ENCODE measurements at regions not wholly inside any gene's neighbourhood (a gene's known extent, or its start where the extent isn't known, plus 50 kb on each side); places are given as distances from the start of the nearest gene placed in this dataset.

DNA sequence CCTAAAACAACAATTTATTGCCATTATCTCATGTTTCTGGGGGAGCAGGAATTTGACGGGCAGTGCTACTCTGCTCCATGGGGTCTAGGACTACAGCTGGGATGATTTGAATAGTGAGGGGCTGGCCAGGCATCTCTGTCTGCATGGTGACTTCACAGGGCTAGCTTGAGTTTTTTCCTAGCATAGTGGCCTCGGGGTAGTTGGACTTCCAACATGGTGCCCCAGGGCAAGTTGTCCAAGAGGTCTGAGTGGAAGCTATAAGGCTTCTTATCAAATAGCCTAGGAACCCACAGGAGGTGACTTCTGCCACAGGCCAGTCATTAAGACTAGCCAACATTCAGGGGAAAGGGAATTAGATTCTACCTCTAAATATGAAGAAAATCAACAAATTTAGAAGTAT lies 92.0 kb upstream of the WLS start:
- no peaks in the 10 kb centered on the region for H3K27me3 Mint-ChIP-seq
- peaks cover 2% of the 10 kb centered on the region for H3K9me3 Mint-ChIP-seq
- no peak overlapping the region for H3K27ac Mint-ChIP-seq
- DNase-seq (ENCODE audit: low spot score in 2 of 2) (no peak), ATAC-seq (ENCODE audit: low read depth) (no peak)
- no peaks in the 10 kb centered on the region for H3K36me3 Mint-ChIP-seq
- H3K4me3 Mint-ChIP-seq = no peak overlapping the region
- H3K4me1 Mint-ChIP-seq = no peaks in the 10 kb centered on the region

GRCh38 chr1:68322837-68323687 lies 90.7 kb upstream of the WLS start:
- H3K36me3 Mint-ChIP-seq = no peaks in the 10 kb centered on the region
- DNase-seq (ENCODE audit: low spot score in 2 of 2) (no peak), ATAC-seq (ENCODE audit: low read depth) (no peak)
- H3K4me1 Mint-ChIP-seq = no peaks in the 10 kb centered on the region
- no peak overlapping the region for H3K4me3 Mint-ChIP-seq
- no peaks in the 10 kb centered on the region for H3K27me3 Mint-ChIP-seq
- H3K9me3 Mint-ChIP-seq = peaks cover 2% of the 10 kb centered on the region
- no peak overlapping the region for H3K27ac Mint-ChIP-seq

GRCh38 chr1:68322096-68322495 lies 89.8 kb upstream of the WLS start:
- Mint-ChIP-seq H3K27ac (no peak overlapping the region), H3K27me3 (no peaks in the 10 kb centered on the region), H3K36me3 (no peaks in the 10 kb centered on the region), H3K4me1 (no peaks in the 10 kb centered on the region), H3K9me3 (peaks cover 2% of the 10 kb centered on the region), H3K4me3 (no peak overlapping the region)
- DNase-seq (ENCODE audit: low spot score in 2 of 2) (no peak), ATAC-seq (ENCODE audit: low read depth) (no peak)

GRCh38 chr1:68321084-68321685 lies 88.9 kb upstream of the WLS start:
- DNase-seq (ENCODE audit: low spot score in 2 of 2) (no peak), ATAC-seq (ENCODE audit: low read depth) (no peak)
- Mint-ChIP-seq H3K36me3 (no peaks in the 10 kb centered on the region), H3K4me1 (no peaks in the 10 kb centered on the region), H3K4me3 (no peak overlapping the region), H3K27me3 (no peaks in the 10 kb centered on the region), H3K9me3 (peaks cover 2% of the 10 kb centered on the region), H3K27ac (no peak overlapping the region)

GRCh38 chr1:68320349-68320748 lies 88.0 kb upstream of the WLS start:
- Mint-ChIP-seq H3K9me3 (peaks cover 2% of the 10 kb centered on the region), H3K27ac (no peak overlapping the region), H3K27me3 (no peaks in the 10 kb centered on the region), H3K36me3 (no peaks in the 10 kb centered on the region), H3K4me3 (no peak overlapping the region), H3K4me1 (no peaks in the 10 kb centered on the region)
- no peak for DNase-seq (ENCODE audit: low spot score in 2 of 2)
- no peak for ATAC-seq (ENCODE audit: low read depth)

DNA sequence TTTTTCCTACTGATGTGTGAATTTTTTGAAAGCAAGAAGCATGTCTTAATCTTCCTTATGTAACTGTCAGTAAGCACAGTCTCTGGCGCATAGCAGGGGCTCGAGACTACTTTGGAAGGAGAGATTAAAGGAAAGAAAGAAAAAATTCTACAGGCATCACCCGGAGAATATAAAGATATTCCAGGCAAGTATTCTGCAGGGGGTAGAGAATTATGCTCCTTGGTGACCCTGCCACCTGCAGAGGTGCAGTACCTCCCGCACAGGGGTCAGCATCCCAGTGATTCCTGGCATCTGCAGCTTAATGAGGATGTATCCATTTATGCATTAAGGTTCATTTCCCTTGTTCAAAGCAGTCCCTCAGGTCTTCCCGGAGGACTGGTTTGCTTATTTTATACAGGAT lies 87.6 kb upstream of the WLS start:
- no peaks in the 10 kb centered on the region for H3K27me3 Mint-ChIP-seq
- no peaks in the 10 kb centered on the region for H3K9me3 Mint-ChIP-seq
- H3K36me3 Mint-ChIP-seq = no peaks in the 10 kb centered on the region
- ATAC-seq (ENCODE audit: low read depth) (no peak), DNase-seq (ENCODE audit: low spot score in 2 of 2) (no peak)
- no peak overlapping the region for H3K27ac Mint-ChIP-seq
- no peak overlapping the region for H3K4me3 Mint-ChIP-seq
- H3K4me1 Mint-ChIP-seq = no peaks in the 10 kb centered on the region

DNA sequence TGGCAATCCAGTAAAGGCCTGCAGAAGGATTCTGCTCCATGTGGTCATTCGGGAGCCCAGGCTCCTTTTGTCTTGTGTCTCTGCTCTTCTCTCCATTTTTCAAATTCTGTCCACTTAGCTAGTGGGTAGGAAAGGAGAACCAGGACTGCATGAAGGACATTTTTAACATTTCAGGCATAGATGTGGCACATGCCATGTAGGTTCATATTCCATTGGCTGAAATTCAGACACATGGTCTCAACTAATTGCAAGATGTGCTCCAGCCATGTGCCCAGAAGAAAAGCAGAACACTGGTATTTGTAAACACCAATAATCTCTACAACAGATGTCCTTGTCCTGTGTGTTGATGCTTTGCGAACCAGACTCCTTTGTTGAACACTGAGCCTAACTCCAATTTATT lies 85.2 kb upstream of the WLS start:
- DNase-seq (ENCODE audit: low spot score in 2 of 2) (no peak), ATAC-seq (ENCODE audit: low read depth) (no peak)
- Mint-ChIP-seq H3K4me3 (no peak overlapping the region), H3K9me3 (no peaks in the 10 kb centered on the region), H3K36me3 (no peaks in the 10 kb centered on the region), H3K27ac (no peak overlapping the region), H3K4me1 (no peaks in the 10 kb centered on the region), H3K27me3 (no peaks in the 10 kb centered on the region)

DNA sequence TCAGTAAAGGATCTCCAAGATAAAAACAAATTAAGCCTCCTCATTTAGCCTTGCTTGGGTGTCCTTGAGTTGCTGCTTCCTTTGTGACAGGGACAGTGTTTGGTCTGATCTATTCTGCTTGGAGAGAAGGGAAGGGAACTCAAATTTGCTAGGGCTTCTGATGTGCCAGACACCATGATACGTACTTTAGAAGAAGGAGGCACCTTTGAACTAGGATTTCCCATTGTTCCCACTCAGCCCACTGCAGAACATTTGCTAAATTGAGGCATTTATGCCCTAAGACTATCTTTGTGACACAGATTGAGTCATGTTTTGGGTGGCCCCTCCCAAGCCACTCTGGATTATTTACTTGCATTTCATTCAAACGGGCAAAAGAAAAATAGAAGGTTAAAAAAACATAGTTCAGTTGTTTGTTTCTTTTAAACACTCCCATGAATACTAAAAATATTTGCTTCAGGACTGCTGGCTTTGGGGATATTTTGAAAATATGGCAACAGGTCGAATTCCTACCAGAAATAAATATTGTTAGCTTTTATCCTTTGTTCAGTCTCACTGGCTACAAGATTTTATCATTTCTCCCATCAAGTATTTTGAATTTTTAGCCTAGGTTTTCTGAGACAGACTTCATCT lies 81.9 kb upstream of the WLS start:
- DNase-seq (ENCODE audit: low spot score in 2 of 2) = no peak
- ATAC-seq (ENCODE audit: low read depth) = no peak
- no peaks in the 10 kb centered on the region for H3K4me1 Mint-ChIP-seq
- no peak overlapping the region for H3K27ac Mint-ChIP-seq
- H3K36me3 Mint-ChIP-seq = no peaks in the 10 kb centered on the region
- H3K27me3 Mint-ChIP-seq = no peaks in the 10 kb centered on the region
- no peak overlapping the region for H3K4me3 Mint-ChIP-seq
- H3K9me3 Mint-ChIP-seq = no peaks in the 10 kb centered on the region

GRCh38 chr1:68313735-68314134 lies 81.4 kb upstream of the WLS start:
- Mint-ChIP-seq H3K9me3 (no peaks in the 10 kb centered on the region), H3K27me3 (no peaks in the 10 kb centered on the region), H3K4me3 (no peak overlapping the region), H3K27ac (no peak overlapping the region), H3K4me1 (no peaks in the 10 kb centered on the region), H3K36me3 (no peaks in the 10 kb centered on the region)
- DNase-seq (ENCODE audit: low spot score in 2 of 2) (no peak), ATAC-seq (ENCODE audit: low read depth) (no peak)

DNA sequence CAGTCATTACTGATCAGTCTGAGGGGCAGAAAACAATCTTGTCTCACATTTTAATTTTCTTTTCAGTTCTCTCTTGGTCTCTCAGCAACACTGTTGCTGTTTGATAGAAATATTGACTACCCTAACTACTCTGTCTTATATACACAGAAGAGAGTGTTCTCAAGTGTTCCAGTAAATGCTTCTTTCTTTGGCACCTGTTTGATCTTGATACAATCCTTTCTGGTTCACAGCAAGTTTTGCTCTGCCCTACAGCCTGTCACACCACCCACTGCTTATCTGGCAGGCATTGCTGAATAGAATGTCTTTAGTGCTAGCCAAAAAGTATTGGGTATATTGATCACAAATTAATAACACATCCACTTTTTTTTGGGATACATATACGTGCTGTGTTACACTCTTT lies 75.7 kb upstream of the WLS start:
- H3K4me1 Mint-ChIP-seq = no peaks in the 10 kb centered on the region
- DNase-seq (ENCODE audit: low spot score in 2 of 2) (no peak), ATAC-seq (ENCODE audit: low read depth) (no peak)
- H3K4me3 Mint-ChIP-seq = no peak overlapping the region
- H3K9me3 Mint-ChIP-seq = no peaks in the 10 kb centered on the region
- no peaks in the 10 kb centered on the region for H3K27me3 Mint-ChIP-seq
- H3K27ac Mint-ChIP-seq = no peak overlapping the region
- no peaks in the 10 kb centered on the region for H3K36me3 Mint-ChIP-seq

DNA sequence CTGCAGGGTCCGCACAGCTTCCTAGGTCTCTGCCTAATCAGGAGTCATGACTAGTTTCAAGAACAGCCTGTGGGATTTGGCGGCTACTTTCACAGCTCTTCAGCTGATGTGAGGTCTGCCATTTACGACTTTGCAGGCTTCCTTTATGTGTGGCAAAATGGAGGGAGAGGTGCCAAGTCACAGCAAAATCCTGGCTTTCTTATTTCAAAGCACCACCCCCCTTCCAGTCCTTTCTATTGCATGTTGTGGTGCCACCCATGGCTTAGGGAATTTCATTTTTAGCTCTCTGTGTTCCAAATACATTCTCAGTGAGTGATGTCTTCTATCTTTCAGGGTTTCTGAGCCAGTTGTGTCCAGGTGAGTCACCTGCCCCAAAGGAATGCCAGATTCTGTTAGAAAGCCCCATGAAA lies 75.1 kb upstream of the WLS start:
- DNase-seq (ENCODE audit: low spot score in 2 of 2) = no peak
- ATAC-seq (ENCODE audit: low read depth) = no peak
- H3K4me1 Mint-ChIP-seq = no peaks in the 10 kb centered on the region
- no peaks in the 10 kb centered on the region for H3K27me3 Mint-ChIP-seq
- no peak overlapping the region for H3K4me3 Mint-ChIP-seq
- H3K9me3 Mint-ChIP-seq = no peaks in the 10 kb centered on the region
- no peaks in the 10 kb centered on the region for H3K36me3 Mint-ChIP-seq
- no peak overlapping the region for H3K27ac Mint-ChIP-seq

- no peaks in the 10 kb centered on the region for H3K36me3 Mint-ChIP-seq
- ATAC-seq (ENCODE audit: low read depth) = no peak
- H3K9me3 Mint-ChIP-seq = peaks cover 2% of the 10 kb centered on the region
- H3K4me1 Mint-ChIP-seq = no peaks in the 10 kb centered on the region
- H3K27ac Mint-ChIP-seq = no peak overlapping the region
- no peak for DNase-seq (ENCODE audit: low spot score in 2 of 2)
- no peak overlapping the region for H3K4me3 Mint-ChIP-seq
- peaks cover 6% of the 10 kb centered on the region for H3K27me3 Mint-ChIP-seq
Observed at GRCh38 chr1:68301471-68302001, 69.2 kb upstream of the WLS start.

GRCh38 chr1:68294367-68295066 lies 62.2 kb upstream of the WLS start:
- no peak overlapping the region for H3K27ac Mint-ChIP-seq
- no peak for ATAC-seq (ENCODE audit: low read depth)
- no peaks in the 10 kb centered on the region for H3K9me3 Mint-ChIP-seq

More at GRCh38 chr1:68294367-68295066, 62.2 kb upstream of the WLS start:
- no peak for DNase-seq (ENCODE audit: low spot score in 2 of 2)
- no peaks in the 10 kb centered on the region for H3K4me1 Mint-ChIP-seq
- no peak overlapping the region for H3K4me3 Mint-ChIP-seq
- H3K36me3 Mint-ChIP-seq = no peaks in the 10 kb centered on the region
- H3K27me3 Mint-ChIP-seq = peaks cover 8% of the 10 kb centered on the region

Measured in memory B cell (primary cell).